Gastroesophageal sphincter (tissue), 4 donors: ENCODE measurements at regions not wholly inside any gene's neighbourhood (a gene's known extent, or its start where the extent isn't known, plus 50 kb on each side); places are given as distances from the start of the nearest gene placed in this dataset.

Experiments
- ATAC-seq: fragments of 150-250 bp; one replicate; pipeline ENCODE4 v1.9.1; 2016; ENCODE audit warnings: mild to moderate bottlenecking, moderate library complexity
- H3K27ac ChIP-seq, 4 donors: fragments of 200-600 bp; sonication (generic) in 3 of 4; 1 replicate in 3 of 4; 2 replicates in 1 of 4; pipeline ENCODE4 v1.5.1; 2016 to 2019
- H3K27me3 ChIP-seq: fragments of 200-600 bp; sonication (generic); one replicate; pipeline ENCODE4 v1.5.1; 2019
- H3K36me3 ChIP-seq, 2 donors: fragments of 200-600 bp; sonication (generic); one replicate each; pipeline ENCODE4 v1.5.1; 2019; ENCODE audit warnings: control low read depth in 1 of 2
- H3K4me1 ChIP-seq, 3 donors: fragments of 200-600 bp; sonication (generic); 1 replicate in 2 of 3; 2 replicates in 1 of 3; pipeline ENCODE4 v1.5.1; 2016 to 2019; ENCODE audit warnings: control low read depth in 2 of 3
- H3K4me3 ChIP-seq, 2 donors: fragments of 200-600 bp; sonication (generic); one replicate each; pipeline ENCODE4 v1.5.1; 2019; ENCODE audit warnings: mild to moderate bottlenecking in 1 of 2, moderate library complexity in 1 of 2
- H3K9me3 ChIP-seq, 3 donors: fragments of 200-600 bp; sonication (generic); one replicate each; pipeline ENCODE4 v1.5.1; 2017 to 2019; ENCODE audit warnings: control low read depth in 2 of 3
- EP300 ChIP-seq: sonication (generic); formaldehyde crosslinking; IDR thresholded peaks from one replicate; pipeline ENCODE4 v1.6.1; 2017; ENCODE audit warnings: antibody characterized with exemption, mild to moderate bottlenecking
- POLR2A ChIP-seq, 2 donors: fragments of 450-650 bp; IDR thresholded peaks; one replicate each; pipeline ENCODE4 v1.6.1; 2017; ENCODE audit warnings: antibody characterized with exemption in 2 of 2, mild to moderate bottlenecking in 2 of 2, moderate library complexity in 1 of 2
- POLR2AphosphoS5 ChIP-seq: sonication (generic); formaldehyde crosslinking; IDR thresholded peaks from one replicate; pipeline ENCODE4 v1.6.1; 2017; ENCODE audit warnings: antibody characterized with exemption
- WGBS, 2 donors: methylation state at CpG; one replicate each; pipeline ENCODE4 v1.1.5; 2018; ENCODE audit warnings: low coverage in 1 of 2; 5-methylcytosine and 5-hydroxymethylcytosine counted together
- TF ChIP-seq, protein P1 (sequence below), 4 experiments: fragments of 200-600 bp in 2 of 4; fragments of 450-650 bp in 2 of 4; sonication (generic) in 1 of 4; IDR thresholded peaks; one replicate each; pipeline ENCODE4 v1.5.1; 2017 to 2019; ENCODE audit warnings: antibody characterized with exemption in 4 of 4, mild to moderate bottlenecking in 2 of 4, moderate library complexity in 2 of 4

DNA sequence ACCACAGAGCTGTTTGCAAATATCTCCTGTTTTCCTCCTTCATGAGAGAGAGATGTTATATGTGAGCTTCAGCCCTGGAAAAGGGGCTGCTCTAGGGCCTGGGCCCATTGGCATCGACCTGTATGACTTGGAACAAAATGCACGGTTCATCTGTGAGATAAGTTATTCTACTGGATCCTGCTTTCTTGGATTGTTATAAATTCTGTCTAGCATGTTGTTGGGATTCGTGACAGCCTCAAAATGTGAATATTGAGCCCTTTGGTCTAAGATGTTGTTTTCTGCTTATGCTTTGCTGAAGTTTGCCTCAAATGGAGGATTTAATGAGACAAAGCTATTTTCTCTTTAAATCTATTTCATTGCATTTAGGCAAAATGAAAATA is 372.9 kb downstream of the EN1 start:
- Histone ChIP-seq H3K4me1 (no peaks in the 10 kb centered on the region), H3K27ac (no peak overlapping the region), H3K4me3 (no peak overlapping the region), H3K36me3 (no peaks in the 10 kb centered on the region), H3K9me3 (no peaks in the 10 kb centered on the region), H3K27me3 (peaks cover 54% of the 10 kb centered on the region)
- no peak for ATAC-seq
- TF ChIP-seq, protein P1, sequence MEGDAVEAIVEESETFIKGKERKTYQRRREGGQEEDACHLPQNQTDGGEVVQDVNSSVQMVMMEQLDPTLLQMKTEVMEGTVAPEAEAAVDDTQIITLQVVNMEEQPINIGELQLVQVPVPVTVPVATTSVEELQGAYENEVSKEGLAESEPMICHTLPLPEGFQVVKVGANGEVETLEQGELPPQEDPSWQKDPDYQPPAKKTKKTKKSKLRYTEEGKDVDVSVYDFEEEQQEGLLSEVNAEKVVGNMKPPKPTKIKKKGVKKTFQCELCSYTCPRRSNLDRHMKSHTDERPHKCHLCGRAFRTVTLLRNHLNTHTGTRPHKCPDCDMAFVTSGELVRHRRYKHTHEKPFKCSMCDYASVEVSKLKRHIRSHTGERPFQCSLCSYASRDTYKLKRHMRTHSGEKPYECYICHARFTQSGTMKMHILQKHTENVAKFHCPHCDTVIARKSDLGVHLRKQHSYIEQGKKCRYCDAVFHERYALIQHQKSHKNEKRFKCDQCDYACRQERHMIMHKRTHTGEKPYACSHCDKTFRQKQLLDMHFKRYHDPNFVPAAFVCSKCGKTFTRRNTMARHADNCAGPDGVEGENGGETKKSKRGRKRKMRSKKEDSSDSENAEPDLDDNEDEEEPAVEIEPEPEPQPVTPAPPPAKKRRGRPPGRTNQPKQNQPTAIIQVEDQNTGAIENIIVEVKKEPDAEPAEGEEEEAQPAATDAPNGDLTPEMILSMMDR (IDR thresholded peaks at IDR 0.05) = no peak
- TF ChIP-seq EP300 (no peak), POLR2AphosphoS5 (no peak), POLR2A (IDR thresholded peaks at IDR 0.05) (no peak)
- 70% methylated on average over 3 of the region's 3 CpGs; no CpG with 5 or more reads in 1 of the 2 donors for WGBS, 2 donors

DNA sequence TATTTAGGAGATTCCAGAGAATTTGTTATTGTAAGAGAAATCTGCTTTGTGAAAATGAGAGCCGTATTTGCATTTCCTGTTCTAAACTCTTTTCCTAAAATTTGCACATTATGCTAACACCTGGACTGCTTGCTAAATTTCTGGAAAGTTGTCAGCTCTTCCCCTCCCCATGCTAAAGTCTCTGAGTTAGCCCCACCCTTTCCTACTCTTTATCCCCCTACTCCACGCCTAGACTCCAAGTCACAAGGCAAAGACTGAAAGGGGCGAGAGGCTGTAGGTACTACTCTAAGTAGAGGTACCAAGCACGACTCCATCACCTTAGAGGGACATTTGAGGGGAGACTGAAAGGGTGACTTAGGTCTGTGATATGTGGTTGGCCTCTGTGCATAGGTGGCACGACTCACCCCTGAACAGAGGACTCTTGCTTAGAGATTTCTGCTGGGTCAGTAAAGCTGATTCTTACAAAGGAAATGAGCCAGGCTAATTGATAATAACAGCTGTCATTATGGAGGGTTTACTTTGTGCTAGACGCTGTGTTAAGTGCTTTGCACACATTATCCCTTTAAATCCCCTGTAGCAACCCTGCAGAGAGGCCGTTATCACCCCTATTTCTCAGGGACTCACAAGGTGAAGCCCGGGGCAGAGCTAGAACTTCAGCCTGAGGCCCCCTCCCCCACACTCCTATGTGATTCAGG is 373.5 kb downstream of the EN1 start:
- ATAC-seq = no peak
- H3K27me3 ChIP-seq = peaks cover 54% of the 10 kb centered on the region
- H3K27ac ChIP-seq = no peak overlapping the region
- WGBS, 2 donors = 3 to 25% methylated on average over 4 to 5 of the region's 8 CpGs
- no peaks in the 10 kb centered on the region for H3K4me1 ChIP-seq
- H3K4me3 ChIP-seq = no peak overlapping the region
- H3K36me3 ChIP-seq = no peaks in the 10 kb centered on the region
- TF ChIP-seq EP300 (no peak), POLR2AphosphoS5 (no peak), POLR2A (IDR thresholded peaks at IDR 0.05) (no peak)
- TF ChIP-seq, protein P1 (IDR thresholded peaks at IDR 0.05) = no peak
- no peaks in the 10 kb centered on the region for H3K9me3 ChIP-seq

DNA sequence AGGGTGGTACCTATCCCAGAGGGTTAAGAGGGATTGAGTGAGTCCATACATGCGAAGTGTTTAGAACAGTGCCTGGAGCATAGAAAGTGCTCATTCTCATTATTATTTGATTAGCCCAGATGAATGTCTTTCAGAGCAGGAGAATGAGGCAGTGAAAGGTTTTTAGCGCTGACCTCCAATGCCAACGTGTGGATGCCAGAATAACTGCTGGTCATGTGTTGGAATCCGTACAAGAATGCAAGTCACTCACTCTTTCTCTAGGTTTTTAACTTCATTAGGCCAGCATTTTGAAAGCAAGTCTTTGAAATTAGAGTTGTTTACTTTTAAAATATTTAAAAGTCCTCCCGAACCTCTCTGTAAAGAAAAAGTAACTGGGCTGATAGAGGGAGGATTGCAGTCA is 374.2 kb downstream of the EN1 start:
- H3K9me3 ChIP-seq = no peaks in the 10 kb centered on the region
- no peak for ATAC-seq
- H3K4me1 ChIP-seq = no peaks in the 10 kb centered on the region
- TF ChIP-seq POLR2A (IDR thresholded peaks at IDR 0.05) = no peak
- TF ChIP-seq EP300 = no peak
- no peak for TF ChIP-seq POLR2AphosphoS5
- TF ChIP-seq, protein P1 (IDR thresholded peaks at IDR 0.05) = no peak
- WGBS, 2 donors = 36 to 51% methylated on average over 3 to 5 of the region's 5 CpGs
- peaks cover 54% of the 10 kb centered on the region for H3K27me3 ChIP-seq
- H3K4me3 ChIP-seq = no peak overlapping the region
- H3K27ac ChIP-seq = no peak overlapping the region
- no peaks in the 10 kb centered on the region for H3K36me3 ChIP-seq

DNA sequence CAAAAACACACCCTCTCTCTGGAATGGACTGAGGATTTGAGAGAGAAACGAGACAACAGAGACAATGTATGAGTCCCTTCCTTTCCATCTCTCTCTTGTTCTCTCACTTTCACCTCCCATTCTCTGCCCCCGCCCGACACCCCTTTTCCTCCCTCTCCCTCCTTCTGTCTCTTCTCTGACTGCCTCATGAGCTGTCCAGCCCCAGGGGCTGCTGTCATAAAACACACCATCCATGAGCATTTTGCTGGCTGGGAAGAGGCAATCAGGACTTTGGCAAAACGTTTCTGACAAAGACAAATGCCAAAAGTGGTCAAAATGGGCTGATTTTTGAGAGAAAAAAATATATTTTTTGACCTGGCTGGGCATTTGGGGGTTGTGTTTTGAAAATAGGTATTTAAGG is 377.2 kb downstream of the EN1 start:
- H3K4me3 ChIP-seq = no peak overlapping the region
- ATAC-seq = no peak
- whole genome bisulfite sequencing, 2 donors = 51 to 61% methylated on average over 3 to 4 of the region's 4 CpGs

DNA sequence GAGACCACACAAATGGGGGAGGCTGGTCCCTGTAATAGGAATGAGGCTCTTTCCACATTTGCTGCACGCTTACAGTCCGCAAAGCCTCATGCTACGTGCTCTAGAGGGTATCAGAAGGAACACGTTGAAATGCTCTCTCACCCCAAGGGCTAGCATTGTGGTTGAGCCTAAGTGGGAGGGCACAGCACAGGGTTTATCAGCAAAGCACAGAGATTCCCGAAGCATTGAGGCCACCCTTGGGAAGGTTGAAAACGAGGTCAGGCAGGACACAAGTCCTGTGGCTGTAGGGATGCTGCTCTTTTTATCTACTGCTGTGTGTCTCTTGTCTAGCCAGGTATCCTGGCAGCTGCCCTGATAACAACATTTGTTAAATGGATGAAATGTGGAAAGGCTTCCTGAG is 378.3 kb downstream of the EN1 start:
- Histone ChIP-seq H3K4me3 (no peak overlapping the region), H3K27me3 (peaks cover 39% of the 10 kb centered on the region), H3K27ac (no peak overlapping the region), H3K4me1 (no peaks in the 10 kb centered on the region), H3K9me3 (no peaks in the 10 kb centered on the region), H3K36me3 (no peaks in the 10 kb centered on the region)
- no peak for ATAC-seq
- TF ChIP-seq EP300 (no peak), POLR2AphosphoS5 (no peak), POLR2A (IDR thresholded peaks at IDR 0.05) (no peak)
- TF ChIP-seq, protein P1 (IDR thresholded peaks at IDR 0.05) = no peak
- 21 to 35% methylated on average over 6 of the region's 6 CpGs for WGBS, 2 donors

More for the DNA sequence above, 377.2 kb downstream of the EN1 start:
- H3K27ac ChIP-seq = no peak overlapping the region
- peaks cover 49% of the 10 kb centered on the region for H3K27me3 ChIP-seq
- H3K9me3 ChIP-seq = no peaks in the 10 kb centered on the region
- no peaks in the 10 kb centered on the region for H3K36me3 ChIP-seq
- H3K4me1 ChIP-seq = no peaks in the 10 kb centered on the region
- TF ChIP-seq EP300 (no peak), POLR2AphosphoS5 (no peak), POLR2A (IDR thresholded peaks at IDR 0.05) (no peak)
- TF ChIP-seq, protein P1 (IDR thresholded peaks at IDR 0.05) = no peak
